Activated B cell treated with CpG ODN at 0.5 μM for 24 hours (primary cell): ENCODE measurements at regions not wholly inside any gene's neighbourhood (a gene's known extent, or its start where the extent isn't known, plus 50 kb on each side); places are given as distances from the start of the nearest gene placed in this dataset.

ENCODE experiments used
- ATAC-seq: fragments of 200-7000 bp; cut with Tn5 transposase; one replicate; pipeline ENCODE4 v1.10.0; 2021; ENCODE audit warnings: low read depth, mild to moderate bottlenecking, moderate library complexity
- CTCF ChIA-PET: fragments of 350-600 bp; sonication (Branson Sonifier 250); formaldehyde crosslinking; loops from one replicate; lab custom pipeline; 2021; ENCODE audit warnings: antibody characterized with exemption; lab: Charles Lee
- POLR2A ChIA-PET: fragments of 350-600 bp; sonication (Branson Sonifier 250); formaldehyde crosslinking; loops from one replicate; lab custom pipeline; 2021; ENCODE audit warnings: antibody characterized with exemption; lab: Charles Lee
- DNase-seq: peaks from one replicate; pipeline ENCODE4 v3.0.0; 2022
- H3K27ac Mint-ChIP-seq: one replicate; pipeline ENCODE4 v1.8.0; 2020; ENCODE audit warnings: mixed read lengths
- H3K27me3 Mint-ChIP-seq: one replicate; pipeline ENCODE4 v1.8.0; 2021; ENCODE audit warnings: mixed read lengths
- H3K36me3 Mint-ChIP-seq: one replicate; pipeline ENCODE4 v1.8.0; 2021; ENCODE audit warnings: low read depth, mixed read lengths
- H3K4me1 Mint-ChIP-seq: one replicate; pipeline ENCODE4 v1.8.0; 2021; ENCODE audit warnings: mixed read lengths
- H3K4me3 Mint-ChIP-seq: one replicate; pipeline ENCODE4 v1.8.0; 2020; ENCODE audit warnings: mild to moderate bottlenecking, mixed read lengths
- H3K9me3 Mint-ChIP-seq: one replicate; pipeline ENCODE4 v1.8.0; 2020; ENCODE audit warnings: mixed read lengths
- CTCF ChIP-seq: fragments of 200-600 bp; IDR thresholded peaks from one replicate; pipeline ENCODE4 v1.8.0; 2022; ENCODE audit warnings: antibody characterized with exemption, mild to moderate bottlenecking
- intact Hi-C: fragments of 100-400 bp; cut with micrococcal nuclease; formaldehyde crosslinking; loops from one replicate; pipeline ENCODE4 v1.15.1; 2024

GRCh38 chr13:53240401-53241025, 211.9 kb downstream of the OLFM4 start:
- no peak for TF ChIP-seq CTCF
- CTCF ChIA-PET = no interaction called here
- ATAC-seq = no peak

GRCh38 chr13:53241891-53242348, 213.3 kb downstream of the OLFM4 start:
- ChIA-PET POLR2A (no interaction called here), CTCF (interaction anchor here (1.7 kb wide), 1 partner anchor 9 kb away, joined by 6 read pairs; no protein-coding TSS in a partner anchor)
- no peaks in the 10 kb centered on the region for H3K27me3 Mint-ChIP-seq
- H3K9me3 Mint-ChIP-seq = no peaks in the 10 kb centered on the region
- H3K36me3 Mint-ChIP-seq = no peaks in the 10 kb centered on the region
- no peaks in the 10 kb centered on the region for H3K4me1 Mint-ChIP-seq
- DNase-seq (no peak), ATAC-seq (no peak)
- no peak overlapping the region for H3K27ac Mint-ChIP-seq
- intact Hi-C loops = no loop called here
- H3K4me3 Mint-ChIP-seq = no peak overlapping the region
- TF ChIP-seq CTCF = no peak

More at GRCh38 chr13:53240401-53241025, 211.9 kb downstream of the OLFM4 start:
- no peaks in the 10 kb centered on the region for H3K4me1 Mint-ChIP-seq
- intact Hi-C loops = no loop called here
- no peaks in the 10 kb centered on the region for H3K27me3 Mint-ChIP-seq
- H3K9me3 Mint-ChIP-seq = no peaks in the 10 kb centered on the region
- H3K4me3 Mint-ChIP-seq = no peak overlapping the region
- no peak overlapping the region for H3K27ac Mint-ChIP-seq
- no peak for DNase-seq
- POLR2A ChIA-PET = no interaction called here
- no peaks in the 10 kb centered on the region for H3K36me3 Mint-ChIP-seq

GRCh38 chr13:53249236-53249635, 220.6 kb downstream of the OLFM4 start:
- H3K4me1 Mint-ChIP-seq = no peaks in the 10 kb centered on the region
- CTCF ChIA-PET = interaction anchor here (1.0 kb wide), 1 partner anchor 34 kb away, joined by 4 read pairs; no protein-coding TSS in a partner anchor

GRCh38 chr13:53250272-53250875, 221.8 kb downstream of the OLFM4 start:
- peak; percentile 96 for TF ChIP-seq CTCF
- Mint-ChIP-seq H3K36me3 (no peaks in the 10 kb centered on the region), H3K9me3 (no peaks in the 10 kb centered on the region), H3K4me1 (no peaks in the 10 kb centered on the region), H3K27me3 (no peaks in the 10 kb centered on the region), H3K27ac (no peak overlapping the region), H3K4me3 (no peak overlapping the region)
- no peak for DNase-seq
- no peak for ATAC-seq
- POLR2A ChIA-PET = no interaction called here
- CTCF ChIA-PET = interaction anchor here (0.6 to 1.5 kb wide), 5 partner anchors 8 to 175 kb away, joined by 3 to 7 read pairs (median 5); no protein-coding TSS in a partner anchor
- intact Hi-C loops = no loop called here

More at GRCh38 chr13:53249236-53249635, 220.6 kb downstream of the OLFM4 start:
- no peak overlapping the region for H3K4me3 Mint-ChIP-seq
- ATAC-seq (no peak), DNase-seq (no peak)
- H3K36me3 Mint-ChIP-seq = no peaks in the 10 kb centered on the region
- POLR2A ChIA-PET = no interaction called here
- no peaks in the 10 kb centered on the region for H3K9me3 Mint-ChIP-seq
- no peaks in the 10 kb centered on the region for H3K27me3 Mint-ChIP-seq
- H3K27ac Mint-ChIP-seq = no peak overlapping the region
- TF ChIP-seq CTCF = no peak
- intact Hi-C loops = no loop called here

- no peak for TF ChIP-seq CTCF
- POLR2A ChIA-PET = no interaction called here
- ATAC-seq (no peak), DNase-seq (no peak)
- intact Hi-C loops = no loop called here
- Mint-ChIP-seq H3K36me3 (no peaks in the 10 kb centered on the region), H3K27ac (no peak overlapping the region), H3K4me3 (no peak overlapping the region), H3K4me1 (no peaks in the 10 kb centered on the region), H3K27me3 (no peaks in the 10 kb centered on the region), H3K9me3 (no peaks in the 10 kb centered on the region)
- CTCF ChIA-PET = interaction anchor here (0.9 to 1.5 kb wide), 4 partner anchors 9 to 15 kb away, joined by 3 to 7 read pairs (median 6); no protein-coding TSS in a partner anchor
Measured at GRCh38 chr13:53250977-53251376, 222.4 kb downstream of the OLFM4 start.
